ENCODE measurements at regions not wholly inside any gene's neighbourhood (a gene's known extent, or its start where the extent isn't known, plus 50 kb on each side); places are given as distances from the start of the nearest gene placed in this dataset.

GRCh38 chr12:97022536-97023230 lies 115.6 kb downstream of the NEDD1 start:
- TF ChIP-seq CTCF (CRISPR knock-in tag; IDR thresholded peaks at IDR 0.05) = no peak
- no peak for TF ChIP-seq SALL2 (CRISPR knock-in tag; IDR thresholded peaks at IDR 0.05)
- no peak for TF ChIP-seq PPARG (CRISPR knock-in tag; conservative IDR thresholded peaks at IDR 0.05)
- no peak for TF ChIP-seq NR1H2 (CRISPR knock-in tag; IDR thresholded peaks at IDR 0.05; ENCODE audit: borderline replicate concordance, low read depth)
- no peak for TF ChIP-seq FOSL1 (CRISPR knock-in tag; IDR thresholded peaks at IDR 0.05; ENCODE audit: borderline replicate concordance)
